ENCODE measurements at regions not wholly inside any gene's neighbourhood (a gene's known extent, or its start where the extent isn't known, plus 50 kb on each side); places are given as distances from the start of the nearest gene placed in this dataset.

DNA sequence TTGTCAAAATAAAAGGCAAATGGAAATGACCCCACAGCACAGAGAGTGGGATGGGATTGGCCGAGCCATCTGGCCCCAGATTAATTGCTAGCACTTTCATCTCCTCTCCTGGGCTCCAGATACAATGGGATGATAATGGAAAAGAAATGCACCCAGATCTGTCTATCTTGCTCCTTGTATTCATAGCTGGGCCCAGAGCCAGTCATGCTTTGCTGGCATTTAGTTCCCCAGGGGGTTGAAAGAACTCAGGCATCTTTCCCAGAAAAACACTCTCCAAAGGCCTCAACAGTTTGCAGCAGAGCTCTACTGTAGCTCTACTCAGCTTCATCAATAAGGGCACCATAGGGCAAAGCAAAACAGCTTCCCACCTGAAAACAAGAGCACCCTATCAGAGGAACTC, 116.0 kb upstream of the FOXA2 start:
- TF ChIP-seq EZH2 (IDR thresholded peaks at IDR 0.05; ENCODE audit: borderline replicate concordance, low read depth, low read length, severe bottlenecking) (no peak), POLR2AphosphoS5 (IDR thresholded peaks at IDR 0.05; ENCODE audit: insufficient read depth, low read depth, low read length) (no peak), POLR2A (IDR thresholded peaks at IDR 0.05; ENCODE audit: low read depth, low read length) (no peak), JUN (IDR thresholded peaks at IDR 0.05; ENCODE audit: borderline replicate concordance, insufficient read depth, insufficient read length, low read depth) (no peak), FOS (IDR thresholded peaks at IDR 0.05; ENCODE audit: borderline replicate concordance, insufficient read depth, low read length) (no peak), MYC (IDR thresholded peaks at IDR 0.05; ENCODE audit: low read depth, low read length) (no peak)
- TF ChIP-seq, protein P1, sequence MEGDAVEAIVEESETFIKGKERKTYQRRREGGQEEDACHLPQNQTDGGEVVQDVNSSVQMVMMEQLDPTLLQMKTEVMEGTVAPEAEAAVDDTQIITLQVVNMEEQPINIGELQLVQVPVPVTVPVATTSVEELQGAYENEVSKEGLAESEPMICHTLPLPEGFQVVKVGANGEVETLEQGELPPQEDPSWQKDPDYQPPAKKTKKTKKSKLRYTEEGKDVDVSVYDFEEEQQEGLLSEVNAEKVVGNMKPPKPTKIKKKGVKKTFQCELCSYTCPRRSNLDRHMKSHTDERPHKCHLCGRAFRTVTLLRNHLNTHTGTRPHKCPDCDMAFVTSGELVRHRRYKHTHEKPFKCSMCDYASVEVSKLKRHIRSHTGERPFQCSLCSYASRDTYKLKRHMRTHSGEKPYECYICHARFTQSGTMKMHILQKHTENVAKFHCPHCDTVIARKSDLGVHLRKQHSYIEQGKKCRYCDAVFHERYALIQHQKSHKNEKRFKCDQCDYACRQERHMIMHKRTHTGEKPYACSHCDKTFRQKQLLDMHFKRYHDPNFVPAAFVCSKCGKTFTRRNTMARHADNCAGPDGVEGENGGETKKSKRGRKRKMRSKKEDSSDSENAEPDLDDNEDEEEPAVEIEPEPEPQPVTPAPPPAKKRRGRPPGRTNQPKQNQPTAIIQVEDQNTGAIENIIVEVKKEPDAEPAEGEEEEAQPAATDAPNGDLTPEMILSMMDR (IDR thresholded peaks at IDR 0.05; ENCODE audit: extremely low read depth in 1 of 2, insufficient read depth in 1 of 2, low read depth in 1 of 2, low read length in 2 of 2) = no peak

Measured in endothelial cell of umbilical vein (primary cell).